Esophagus squamous epithelium (tissue), 5 donors: ENCODE measurements at regions not wholly inside any gene's neighbourhood (a gene's known extent, or its start where the extent isn't known, plus 50 kb on each side); places are given as distances from the start of the nearest gene placed in this dataset.

Experiments
- DNase-seq: peaks from one replicate; lab custom pipeline; 2025; lab: John Stamatoyannopoulos, UW
- H3K27ac ChIP-seq, 4 donors: fragments of 200-600 bp; sonication (generic); one replicate each; pipeline ENCODE4 v1.5.1; 2016 to 2019; ENCODE audit warnings: mild to moderate bottlenecking in 1 of 4
- H3K27me3 ChIP-seq, 4 donors: fragments of 200-600 bp; sonication (generic); 1 replicate in 3 of 4; 2 replicates in 1 of 4; pipeline versions ENCODE4 v1.5.1 to v1.6.0; 2017 to 2021; ENCODE audit warnings: antibody characterized with exemption in 1 of 4
- H3K36me3 ChIP-seq, 3 donors: fragments of 200-600 bp; sonication (generic); one replicate each; pipeline ENCODE4 v1.5.1; 2016 to 2019
- H3K4me1 ChIP-seq, 3 donors: fragments of 200-600 bp; sonication (generic); one replicate each; pipeline ENCODE4 v1.5.1; 2017 to 2019
- H3K4me3 ChIP-seq, 4 donors: fragments of 200-600 bp; sonication (generic); 1 replicate in 3 of 4; 2 replicates in 1 of 4; pipeline ENCODE4 v1.5.1; 2016 to 2019; ENCODE audit warnings: mild to moderate bottlenecking in 2 of 4, moderate library complexity in 1 of 4
- H3K9me3 ChIP-seq, 3 donors: fragments of 200-600 bp; sonication (generic); one replicate each; pipeline ENCODE4 v1.5.1; 2016 to 2019
- CTCF ChIP-seq, 6 experiments: fragments of 450-650 bp in 4 of 6; fragments of 200-600 bp in 2 of 6; sonication (generic) in 2 of 6; IDR thresholded peaks; one replicate each; pipeline ENCODE4 v1.5.1; 2016 to 2019; ENCODE audit warnings: antibody characterized with exemption in 6 of 6, mild to moderate bottlenecking in 4 of 6, moderate library complexity in 4 of 6
- POLR2A ChIP-seq, 4 donors: fragments of 450-650 bp; IDR thresholded peaks; one replicate each; pipeline ENCODE4 v1.6.1; 2017; ENCODE audit warnings: antibody characterized with exemption in 4 of 4, mild to moderate bottlenecking in 4 of 4, moderate library complexity in 3 of 4
- WGBS, 2 donors: methylation state at CpG; one replicate each; pipeline ENCODE4 v1.1.5; 2018; 5-methylcytosine and 5-hydroxymethylcytosine counted together
- intact Hi-C: fragments of 100-400 bp; cut with DNase I; formaldehyde crosslinking; loops from one replicate; pipeline ENCODE4 v1.15.0; 2022
- donor health status: DM: yes; HTN: yes; CAD: no.

DNA sequence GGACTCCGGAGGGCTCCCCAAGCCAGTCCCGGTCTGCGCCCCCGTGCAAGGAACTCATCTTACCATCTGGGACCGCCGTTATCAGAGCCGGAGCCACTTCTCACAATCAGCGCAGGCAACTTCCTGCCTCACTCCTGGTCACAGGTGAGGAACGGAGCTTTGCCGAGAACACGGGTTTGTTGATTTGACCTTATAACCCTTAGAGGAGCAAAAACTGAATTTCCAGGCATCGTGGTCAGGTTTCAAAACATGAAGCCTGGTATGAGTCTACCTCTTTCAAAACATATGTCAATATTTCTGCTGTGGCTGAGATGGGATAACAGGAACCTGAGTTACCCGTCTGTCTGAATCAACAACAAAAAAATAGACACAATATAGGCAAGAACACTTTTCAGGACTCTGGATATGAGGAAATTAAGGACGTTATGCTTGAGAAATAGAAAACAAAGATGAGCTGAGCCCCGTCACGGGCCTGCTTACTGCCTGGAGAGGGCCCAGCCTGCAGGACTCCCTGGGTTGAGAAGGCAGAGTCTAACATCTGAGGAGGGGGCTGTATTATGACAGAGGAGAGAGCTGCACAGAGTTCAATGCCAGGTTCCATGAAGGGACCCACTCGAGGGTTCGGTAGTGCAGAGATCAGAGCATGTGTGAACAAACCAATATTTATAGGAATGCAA is 148.7 kb downstream of the NDUFA10 start:
- TF ChIP-seq CTCF (IDR thresholded peaks at IDR 0.05) (no peak), POLR2A (IDR thresholded peaks at IDR 0.05) (no peak)
- no peak for DNase-seq
- Histone ChIP-seq H3K9me3 (no peaks in the 10 kb centered on the region), H3K4me1 (peaks cover 0 to 7% (median 0%) of the 10 kb centered on the region in 3 donors), H3K27ac (no peak overlapping the region), H3K27me3 (peaks cover 0 to 26% (median 0%) of the 10 kb centered on the region in 4 donors), H3K36me3 (no peaks in the 10 kb centered on the region), H3K4me3 (no peak overlapping the region)
- WGBS, 2 donors = 48 to 66% methylated on average over 7 to 14 of the region's 18 CpGs
- intact Hi-C loops = no loop called here

DNA sequence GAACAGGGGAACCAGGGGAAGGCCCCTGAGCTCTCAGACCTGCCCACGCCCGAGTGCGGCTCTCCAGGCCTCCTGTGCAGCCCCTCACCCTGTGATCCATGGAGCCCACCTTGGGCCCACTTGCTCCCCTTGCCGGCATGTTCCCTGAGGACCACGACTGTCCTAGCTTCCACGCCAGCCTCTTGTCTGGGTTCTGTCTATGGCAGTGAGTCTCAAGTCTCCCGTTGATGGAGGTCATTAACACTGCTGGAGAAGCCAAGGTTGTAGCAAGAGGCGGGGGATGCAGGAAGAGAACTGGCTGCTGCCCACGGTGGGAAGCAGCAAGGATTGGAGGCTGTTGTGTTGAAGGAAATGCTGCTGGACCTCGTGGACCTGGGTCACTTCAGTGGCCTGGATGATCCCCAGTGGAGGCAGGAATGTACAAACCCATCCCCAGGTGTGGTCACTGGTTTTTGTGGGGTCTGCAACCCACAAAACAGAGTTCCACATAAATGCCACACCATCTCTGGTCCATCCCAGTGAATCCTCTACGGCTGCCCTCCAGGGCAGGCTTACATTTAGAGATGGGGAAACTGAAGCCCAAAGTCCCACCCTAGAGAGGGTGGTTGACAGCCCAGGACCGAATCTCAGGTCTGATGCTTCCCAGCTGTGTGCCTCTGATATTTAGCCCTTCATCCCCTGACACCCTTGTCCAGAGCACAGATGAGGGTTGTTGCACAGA is 150.3 kb downstream of the NDUFA10 start:
- intact Hi-C loops = no loop called here
- TF ChIP-seq POLR2A (IDR thresholded peaks at IDR 0.05) = no peak
- TF ChIP-seq CTCF (IDR thresholded peaks at IDR 0.05) = no peak

DNA sequence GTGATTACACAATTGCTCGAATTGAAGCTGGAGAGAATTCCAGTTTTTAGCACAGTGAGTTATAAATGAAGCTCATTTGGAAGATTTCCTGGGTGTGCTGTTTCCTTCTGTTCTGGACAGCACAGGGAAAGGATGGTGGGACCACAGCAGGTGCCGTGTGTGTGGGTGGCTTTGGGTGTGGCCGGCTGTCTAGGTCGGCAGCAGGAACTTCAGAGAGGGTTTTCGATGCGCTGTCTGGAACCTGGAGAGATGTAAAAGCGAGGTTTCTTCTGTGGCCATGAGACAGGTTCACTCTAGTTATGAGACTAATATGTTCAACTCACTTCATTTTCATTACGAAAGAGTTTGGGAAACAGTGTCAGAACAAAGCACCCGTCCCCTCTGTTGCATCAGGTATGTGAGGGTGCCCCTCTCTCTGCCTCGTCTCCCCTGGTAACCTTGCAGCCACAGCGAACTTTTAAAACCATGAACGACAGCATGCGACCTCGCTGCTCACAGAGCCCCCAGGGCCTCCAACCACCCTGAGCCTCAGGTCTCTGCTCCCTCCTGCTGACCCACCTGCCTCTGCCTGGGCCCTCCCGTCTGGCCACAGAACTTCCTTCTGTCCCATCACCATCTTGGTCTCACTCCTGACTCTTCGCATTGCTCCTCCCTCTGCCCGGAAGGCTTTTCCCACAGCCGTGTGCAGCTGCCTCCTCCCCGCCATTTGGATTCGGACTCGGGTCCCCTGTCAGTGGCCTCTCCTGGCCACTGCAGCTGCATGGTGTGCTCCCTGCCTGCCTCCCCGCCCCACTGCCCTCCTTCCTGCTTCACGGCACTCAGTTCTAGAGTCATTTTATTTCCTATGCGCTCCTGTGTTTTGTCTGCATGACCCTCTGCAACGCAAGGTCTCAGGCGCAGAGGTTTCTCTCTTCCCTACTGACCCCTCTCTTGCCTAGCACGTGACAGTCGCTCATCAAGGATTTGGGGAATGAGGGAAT is 151.2 kb downstream of the NDUFA10 start:
- TF ChIP-seq POLR2A (IDR thresholded peaks at IDR 0.05) (no peak), CTCF (IDR thresholded peaks at IDR 0.05) (no peak)
- H3K27ac ChIP-seq = no peak overlapping the region
- WGBS, 2 donors = 71 to 77% methylated on average over 23 to 28 of the region's 28 CpGs
- H3K9me3 ChIP-seq = no peaks in the 10 kb centered on the region
- no peaks in the 10 kb centered on the region for H3K4me1 ChIP-seq
- peaks cover 0 to 26% (median 0%) of the 10 kb centered on the region in 4 donors for H3K27me3 ChIP-seq
- no peak overlapping the region for H3K4me3 ChIP-seq
- intact Hi-C loops = no loop called here
- H3K36me3 ChIP-seq = no peaks in the 10 kb centered on the region
- DNase-seq = no peak

More for the DNA sequence above, 150.3 kb downstream of the NDUFA10 start:
- Histone ChIP-seq H3K27me3 (peaks cover 0 to 26% (median 0%) of the 10 kb centered on the region in 4 donors), H3K4me3 (no peak overlapping the region), H3K36me3 (no peaks in the 10 kb centered on the region), H3K4me1 (no peaks in the 10 kb centered on the region), H3K27ac (no peak overlapping the region), H3K9me3 (no peaks in the 10 kb centered on the region)
- WGBS, 2 donors = 85 to 87% methylated on average over 3 to 11 of the region's 12 CpGs
- DNase-seq = no peak

GRCh38 chr2:239871481-239872435 is 153.4 kb downstream of the NDUFA10 start:
- Histone ChIP-seq H3K36me3 (no peaks in the 10 kb centered on the region), H3K27me3 (peaks cover 0 to 26% (median 0%) of the 10 kb centered on the region in 4 donors), H3K4me1 (no peaks in the 10 kb centered on the region), H3K9me3 (no peaks in the 10 kb centered on the region), H3K4me3 (no peak overlapping the region), H3K27ac (no peak overlapping the region)
- no peak for DNase-seq
- WGBS, 2 donors = 68 to 86% methylated on average over 9 to 11 of the region's 15 CpGs
- intact Hi-C loops = no loop called here
- TF ChIP-seq POLR2A (IDR thresholded peaks at IDR 0.05) (no peak), CTCF (IDR thresholded peaks at IDR 0.05) (no peak)
